HG02610 (cell line): ENCODE measurements at regions not wholly inside any gene's neighbourhood (a gene's known extent, or its start where the extent isn't known, plus 50 kb on each side); places are given as distances from the start of the nearest gene placed in this dataset.

Experiments used
- ATAC-seq: cut with Tn5 transposase; IDR thresholded peaks from one replicate; pipeline ENCODE4 v1.9.1; 2021; ENCODE audit warnings: mild to moderate bottlenecking, moderate library complexity; ENCODE audit not compliant: unreplicated experiment

GRCh38 chr22:47334601-47335000, 572.2 kb downstream of the TBC1D22A start:
- ATAC-seq = no peak

DNA sequence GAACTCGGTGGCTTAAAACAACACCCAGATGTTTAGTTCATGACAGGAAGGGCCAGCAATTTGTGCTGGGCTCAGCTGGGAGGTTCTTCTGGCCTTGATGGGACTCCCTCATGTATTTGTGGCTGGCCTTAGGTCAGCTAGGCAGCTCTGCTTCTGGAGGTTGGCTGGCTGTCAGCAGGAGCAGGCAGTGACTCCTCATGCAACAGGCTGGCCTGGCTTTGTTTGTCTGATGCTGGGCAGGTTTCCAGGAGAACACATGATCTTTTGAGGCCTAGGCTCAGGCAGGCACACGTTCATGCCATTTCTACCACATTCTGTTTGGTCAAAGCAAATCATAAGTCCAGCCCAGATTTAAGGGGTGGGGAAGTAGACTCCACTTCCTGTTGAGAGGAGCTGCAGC, 571.2 kb downstream of the TBC1D22A start:
- no peak for ATAC-seq

DNA sequence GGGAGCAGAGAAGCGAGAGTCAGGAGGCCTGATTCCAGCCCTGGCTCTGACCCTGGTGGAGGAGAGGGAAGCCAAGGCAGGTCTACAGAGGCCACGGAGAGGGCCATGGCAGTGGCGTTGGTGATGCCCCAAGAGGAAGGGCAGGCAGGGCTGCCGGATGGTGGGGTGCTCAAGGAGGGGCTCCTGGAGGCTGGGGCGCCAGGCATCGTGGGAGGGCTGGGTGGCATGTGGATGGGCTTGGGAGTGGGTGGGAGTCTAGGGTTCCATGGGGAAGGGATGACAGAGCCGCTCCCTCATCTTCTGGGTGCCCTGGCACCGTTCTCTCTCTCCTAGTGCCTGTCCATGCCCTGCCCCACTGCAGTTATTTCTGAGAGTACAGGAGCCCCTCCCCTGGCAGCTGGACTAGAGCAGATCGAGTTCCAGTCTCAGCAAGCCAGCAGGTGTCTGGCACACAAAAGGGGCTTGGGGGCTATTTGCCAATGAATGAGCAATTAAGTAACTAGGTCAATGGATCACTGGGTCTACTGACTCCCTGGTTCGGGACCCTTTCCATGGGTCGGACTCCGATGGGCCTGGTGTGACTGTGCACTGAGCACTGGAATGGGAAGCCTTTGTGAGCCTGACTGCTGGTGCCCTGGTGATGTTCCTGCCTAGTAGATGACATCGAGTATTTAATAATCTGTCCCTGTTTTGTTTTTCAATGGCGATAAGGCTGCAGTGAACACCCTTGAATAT, 570.0 kb downstream of the TBC1D22A start:
- no peak for ATAC-seq

- no peak for ATAC-seq
These were observed 569.3 kb downstream of the TBC1D22A start for GRCh38 chr22:47331750-47332149.

DNA sequence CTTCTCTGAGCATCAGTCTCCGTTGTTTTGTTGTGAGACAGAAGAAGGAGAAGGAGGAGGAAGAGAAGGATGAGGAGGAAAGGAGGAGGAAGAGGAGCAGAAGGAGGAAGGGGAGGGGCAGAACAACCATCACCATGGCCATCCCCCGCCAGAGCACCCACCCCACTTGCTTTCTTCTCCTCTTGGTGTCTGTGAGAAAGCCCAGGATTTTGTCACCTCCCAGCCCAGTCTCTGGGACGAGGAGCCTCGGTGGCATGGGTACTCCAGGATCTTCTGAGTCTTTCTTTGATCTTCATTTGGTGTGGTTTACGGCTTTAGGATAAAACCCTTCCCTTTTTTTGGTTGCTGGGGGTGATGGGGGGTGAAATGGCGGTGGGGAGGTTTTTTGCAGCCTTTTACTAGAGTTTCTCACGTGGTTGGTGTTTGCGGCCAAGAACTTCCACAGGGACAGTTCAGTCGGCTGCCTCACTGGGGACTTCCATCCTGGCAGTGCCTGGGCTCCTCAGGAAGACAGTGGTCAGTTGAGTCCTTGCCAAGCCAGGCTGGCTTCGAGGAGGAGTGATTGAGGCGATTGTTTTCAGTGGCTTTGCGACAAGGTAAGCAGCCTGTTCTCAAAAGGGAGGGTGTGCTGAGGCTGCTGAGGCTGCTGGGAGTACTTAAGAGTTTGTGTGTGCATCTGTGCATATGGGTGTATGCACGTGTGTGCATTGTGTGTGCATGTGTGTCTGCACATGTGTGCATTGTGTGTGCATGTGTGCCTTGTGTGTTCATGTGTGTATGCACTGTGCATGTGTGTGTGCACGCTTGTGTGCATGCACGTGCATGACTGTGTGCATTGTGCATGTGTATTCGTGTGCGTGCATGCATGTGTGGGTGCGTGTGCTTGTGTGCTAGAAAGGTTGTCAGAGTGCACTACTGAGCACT, 567.5 kb downstream of the TBC1D22A start:
- ATAC-seq = no peak

GRCh38 chr22:47328550-47329243, 566.2 kb downstream of the TBC1D22A start:
- no peak for ATAC-seq

DNA sequence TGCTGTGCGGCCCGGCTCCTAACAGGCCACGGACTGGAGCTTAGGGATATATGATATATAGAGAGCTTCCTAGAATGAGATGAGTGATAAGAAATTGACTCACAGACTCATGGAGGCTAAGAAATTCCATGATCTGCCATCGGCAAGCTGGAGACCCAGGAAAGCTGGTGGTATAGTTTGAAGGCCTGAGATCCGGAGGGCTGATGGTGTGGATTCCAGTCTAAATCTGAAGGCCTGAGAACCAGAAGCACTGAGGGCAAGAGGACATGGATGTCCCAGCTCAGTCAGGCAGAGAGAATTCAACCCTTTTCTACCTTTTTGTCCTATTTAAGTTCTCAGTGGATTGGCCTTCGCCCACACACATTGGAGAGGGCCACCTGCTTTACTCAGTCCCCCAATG, 564.8 kb downstream of the TBC1D22A start:
- no peak for ATAC-seq

DNA sequence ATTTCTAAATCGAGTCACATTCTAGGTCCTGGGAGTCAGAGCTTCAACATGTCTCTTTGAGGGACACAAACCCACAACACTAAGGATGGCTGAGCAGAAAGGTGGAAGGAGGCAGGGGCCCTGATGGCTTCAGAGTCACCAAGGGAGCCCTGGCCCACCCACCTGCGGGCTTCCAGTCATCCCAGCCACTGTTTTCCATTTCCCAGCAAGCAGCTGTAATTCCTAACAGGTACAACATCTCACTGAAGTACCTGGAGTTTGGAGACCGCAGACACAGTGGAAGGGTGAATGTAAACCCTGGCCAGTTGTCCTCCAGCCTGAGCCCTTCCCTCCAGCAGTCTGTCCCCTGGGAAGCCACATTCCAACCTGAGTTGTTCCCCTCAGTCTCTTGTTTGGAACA, 562.8 kb downstream of the TBC1D22A start:
- no peak for ATAC-seq

DNA sequence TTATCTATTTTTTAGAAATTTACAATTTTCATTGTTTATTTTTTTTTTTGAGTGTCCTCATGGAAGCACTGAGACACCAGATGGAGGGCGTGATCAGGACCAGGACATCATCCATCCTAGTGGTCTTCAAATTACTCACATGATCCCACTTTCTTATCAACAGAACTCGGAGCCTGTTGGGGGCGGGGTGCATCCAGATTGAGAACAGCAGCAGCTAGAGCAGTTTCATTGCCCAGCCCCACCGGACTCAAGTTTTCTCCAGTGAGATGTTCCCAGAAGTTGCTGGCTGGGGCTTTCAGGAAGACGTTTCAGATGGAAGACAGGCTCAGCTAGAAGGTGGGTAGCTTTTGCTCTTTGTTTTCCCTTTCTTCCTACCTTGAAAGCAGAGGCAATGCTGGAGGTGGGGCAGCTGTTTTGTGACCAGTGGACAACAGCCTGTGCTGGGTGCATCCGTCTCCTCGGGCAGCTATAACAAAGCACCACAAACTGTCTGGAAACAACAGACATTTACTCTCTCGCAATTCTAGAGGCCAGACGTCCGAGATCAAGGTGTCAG, 562.1 kb downstream of the TBC1D22A start:
- ATAC-seq = no peak

DNA sequence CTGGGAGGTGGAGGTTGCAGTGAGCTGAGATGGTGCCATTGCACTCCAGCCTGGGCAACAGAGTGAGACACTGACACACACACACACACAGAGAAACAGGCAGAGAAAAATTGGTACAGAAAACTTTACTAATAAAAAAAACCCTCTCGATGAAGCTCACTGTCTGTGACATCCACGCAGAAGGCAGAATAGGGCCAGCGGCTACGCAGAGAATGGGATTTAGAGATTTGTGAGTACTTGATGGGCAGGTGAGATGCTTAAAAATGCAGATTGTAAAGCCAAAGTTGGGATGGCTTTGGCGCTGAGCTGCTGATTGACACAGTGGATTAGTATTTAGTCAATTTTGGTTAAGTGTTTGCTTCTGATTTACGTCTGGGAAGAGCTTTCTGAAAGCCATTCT, 561.1 kb downstream of the TBC1D22A start:
- ATAC-seq = no peak

- no peak for ATAC-seq
These were observed 560.4 kb downstream of the TBC1D22A start for GRCh38 chr22:47322854-47323253.

DNA sequence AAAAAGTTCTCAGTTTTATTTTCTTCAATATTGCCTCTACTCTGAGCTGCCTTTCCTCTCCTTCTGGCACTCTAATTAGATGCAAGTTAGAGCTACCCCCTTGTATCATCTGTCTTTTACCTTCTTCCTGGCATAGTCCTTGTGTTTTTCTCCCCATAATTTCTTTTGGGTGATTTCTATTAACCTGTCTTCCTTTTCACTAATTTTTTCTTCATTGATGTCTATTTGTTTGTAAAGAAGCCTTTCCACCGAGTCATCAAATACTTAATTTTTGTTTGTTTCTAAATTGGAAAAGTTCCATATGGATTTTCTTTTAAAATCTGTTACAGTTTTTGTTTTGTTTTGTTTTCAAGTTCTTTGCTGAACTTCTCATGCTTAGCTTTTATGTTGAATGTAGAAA, 558.1 kb downstream of the TBC1D22A start:
- no peak for ATAC-seq

DNA sequence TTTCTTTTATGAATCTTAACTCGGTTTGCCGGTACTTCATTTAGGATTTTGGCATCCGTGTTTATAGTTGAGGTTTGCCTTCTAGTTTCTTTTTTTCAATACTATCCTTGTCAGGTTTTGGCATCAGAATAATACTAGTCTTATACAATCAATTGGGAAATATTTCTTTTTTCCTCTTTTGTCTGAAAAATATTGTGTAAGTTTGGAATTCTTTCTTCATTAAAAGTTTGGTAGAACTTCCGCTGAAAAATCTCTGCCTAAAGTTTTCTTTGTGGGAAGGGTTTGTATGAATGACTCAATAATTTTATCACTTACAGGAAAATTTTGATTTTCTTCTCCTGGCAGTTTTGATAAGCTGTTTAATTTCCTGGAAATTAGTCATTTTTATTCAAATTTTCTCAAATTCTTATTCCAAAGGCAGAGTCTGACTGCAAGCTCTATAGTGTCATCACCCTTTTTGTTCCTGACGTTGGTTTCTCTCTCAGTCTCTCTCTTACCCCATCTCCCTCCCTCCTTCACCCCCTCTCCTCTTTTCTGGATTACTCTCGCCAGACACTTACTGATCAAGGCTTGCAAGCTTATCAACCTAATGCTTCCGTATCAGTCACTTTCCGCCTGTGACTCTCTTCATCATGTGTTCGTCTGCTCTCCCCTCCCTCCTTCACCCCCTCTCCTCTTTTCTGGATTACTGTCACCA, 555.7 kb downstream of the TBC1D22A start:
- ATAC-seq = no peak

DNA sequence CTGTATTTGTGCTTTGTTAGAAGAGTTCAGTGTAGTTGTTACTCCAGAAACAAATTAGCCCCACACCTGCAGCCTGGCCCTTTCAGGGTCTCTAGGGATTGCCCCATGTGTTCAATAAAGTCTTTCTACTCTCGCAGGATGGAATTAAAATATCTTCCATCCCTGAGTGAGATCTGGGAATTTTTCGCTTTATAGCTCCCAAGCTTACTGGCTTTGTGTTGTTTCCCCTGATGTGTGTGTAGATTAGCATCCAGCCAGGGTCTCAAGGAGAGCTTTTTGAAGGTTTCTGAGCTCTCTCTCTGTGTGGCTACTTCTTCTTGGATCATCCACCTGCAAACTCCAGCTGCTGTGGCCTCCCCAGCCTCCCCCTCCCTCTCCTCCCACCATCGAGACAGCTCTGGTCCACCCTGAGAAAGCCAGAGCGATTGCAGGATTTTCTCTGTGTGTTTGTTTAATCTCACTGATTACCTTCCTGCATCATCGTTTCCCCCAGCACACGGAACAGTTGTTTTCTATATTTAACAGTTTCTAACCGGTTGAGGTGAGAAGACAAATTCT, 553.5 kb downstream of the TBC1D22A start:
- ATAC-seq = no peak

- ATAC-seq = no peak
These were observed 548.2 kb downstream of the TBC1D22A start for GRCh38 chr22:47310601-47311000.

GRCh38 chr22:47309946-47310345, 547.5 kb downstream of the TBC1D22A start:
- no peak for ATAC-seq

- ATAC-seq = no peak
These were observed 547.0 kb downstream of the TBC1D22A start for GRCh38 chr22:47309476-47309875.

- no peak for ATAC-seq
These were observed 546.4 kb downstream of the TBC1D22A start for GRCh38 chr22:47308886-47309285.

GRCh38 chr22:47307822-47308221, 545.4 kb downstream of the TBC1D22A start:
- no peak for ATAC-seq

- no peak for ATAC-seq
These were observed 544.9 kb downstream of the TBC1D22A start for GRCh38 chr22:47307326-47307725.
